ENCODE measurements at regions not wholly inside any gene's neighbourhood (a gene's known extent, or its start where the extent isn't known, plus 50 kb on each side); places are given as distances from the start of the nearest gene placed in this dataset.

DNA sequence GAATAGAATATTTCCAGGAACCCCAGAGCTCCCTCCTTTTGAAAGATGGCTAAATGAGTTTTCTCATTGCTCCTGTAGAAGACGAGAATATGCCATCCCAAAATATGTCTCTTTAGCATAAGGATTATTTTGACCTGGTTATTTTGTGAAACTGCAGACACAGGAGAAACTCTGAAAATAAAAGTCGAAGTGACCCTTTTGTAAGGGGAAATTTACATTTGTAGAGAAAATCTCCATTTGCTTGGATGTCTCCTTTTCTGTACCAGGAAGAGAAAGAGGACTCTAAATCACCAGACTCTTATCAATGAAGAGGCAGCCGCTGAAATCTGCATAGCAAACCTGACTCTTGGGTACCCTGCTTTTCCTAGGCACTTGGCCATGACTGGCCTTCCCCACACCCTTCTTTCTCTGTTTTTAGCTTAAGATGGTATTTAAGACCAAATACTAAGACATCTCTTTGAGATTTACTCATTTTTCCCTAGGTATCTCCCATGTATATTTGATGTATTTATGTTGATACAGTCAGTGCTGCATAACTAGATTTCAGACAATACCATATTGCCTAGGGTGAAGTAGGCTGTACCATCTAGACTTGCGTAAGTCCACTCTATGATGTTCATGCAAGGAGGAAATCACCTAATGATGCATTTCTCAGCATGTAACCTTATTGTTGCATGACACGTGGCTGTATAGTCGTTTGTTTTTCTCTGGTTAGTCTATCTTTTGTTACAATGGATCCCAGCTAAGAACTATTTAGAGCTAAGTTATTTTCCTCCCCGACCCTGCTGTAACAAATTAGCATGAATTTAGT is 98.2 kb upstream of the UBE3A start:
- Histone ChIP-seq H3K9me2 (ENCODE audit: insufficient read depth, low read length) (no peaks in the 10 kb centered on the region), H3K4me3 (ENCODE audit: low read depth, low read length, poor library complexity, severe bottlenecking) (no peak overlapping the region), H3K9me3 (ENCODE audit: low read length) (no peaks in the 10 kb centered on the region), H3K4me1 (ENCODE audit: insufficient read depth, low read length, poor library complexity, severe bottlenecking) (no peaks in the 10 kb centered on the region), H3K27ac (ENCODE audit: low read depth, low read length, poor library complexity, severe bottlenecking) (no peak overlapping the region), H3K79me2 (ENCODE audit: insufficient read depth, low read depth, low read length) (no peaks in the 10 kb centered on the region), H2AFZ (ENCODE audit: low read length) (no peak overlapping the region), H3K4me2 (ENCODE audit: low read length) (no peak overlapping the region), H3K36me3 (ENCODE audit: insufficient read depth, low read length) (no peaks in the 10 kb centered on the region), H4K20me1 (ENCODE audit: insufficient read depth, low read length) (no peaks in the 10 kb centered on the region)
- ChIA-PET CTCF (ENCODE audit: unreplicated experiment) (no interaction called here), POLR2A (interaction anchor here (1.4 kb wide), 1 partner anchor 12 kb away, joined by 3 read pairs; no protein-coding TSS in a partner anchor)
- TF ChIP-seq CTCF (conservative IDR thresholded peaks at IDR 0.05; ENCODE audit: low read length) (no peak), EZH2phosphoT487 (IDR thresholded peaks at IDR 0.05; ENCODE audit: borderline replicate concordance, low read depth, low read length) (no peak)
- no TSS peak for BruUV-seq (replicated peaks)
- intact Hi-C loops (cut with micrococcal nuclease; ENCODE audit: unreplicated experiment) = no loop called here
- DNase-seq (ENCODE audit: low spot score) = no peak

GRCh38 chr15:25535866-25536265 is 97.0 kb upstream of the UBE3A start:
- H3K4me1 ChIP-seq (ENCODE audit: insufficient read depth, low read length, poor library complexity, severe bottlenecking) = no peaks in the 10 kb centered on the region
- H4K20me1 ChIP-seq (ENCODE audit: insufficient read depth, low read length) = no peaks in the 10 kb centered on the region
- DNase-seq (ENCODE audit: low spot score) = no peak
- no peaks in the 10 kb centered on the region for H3K36me3 ChIP-seq (ENCODE audit: insufficient read depth, low read length)
- H3K9me3 ChIP-seq (ENCODE audit: low read length) = no peaks in the 10 kb centered on the region
- TF ChIP-seq EZH2phosphoT487 (IDR thresholded peaks at IDR 0.05; ENCODE audit: borderline replicate concordance, low read depth, low read length) = no peak
- no peak for TF ChIP-seq CTCF (conservative IDR thresholded peaks at IDR 0.05; ENCODE audit: low read length)
- intact Hi-C loops (cut with micrococcal nuclease; ENCODE audit: unreplicated experiment) = no loop called here
- H3K4me2 ChIP-seq (ENCODE audit: low read length) = no peak overlapping the region
- H3K9me2 ChIP-seq (ENCODE audit: insufficient read depth, low read length) = no peaks in the 10 kb centered on the region
- H3K79me2 ChIP-seq (ENCODE audit: insufficient read depth, low read depth, low read length) = no peaks in the 10 kb centered on the region
- H2AFZ ChIP-seq (ENCODE audit: low read length) = no peak overlapping the region
- BruUV-seq (replicated peaks) = no TSS peak
- ChIA-PET POLR2A (no interaction called here), CTCF (ENCODE audit: unreplicated experiment) (no interaction called here)
- H3K4me3 ChIP-seq (ENCODE audit: low read depth, low read length, poor library complexity, severe bottlenecking) = no peak overlapping the region
- no peak overlapping the region for H3K27ac ChIP-seq (ENCODE audit: low read depth, low read length, poor library complexity, severe bottlenecking)

- Histone ChIP-seq H3K79me2 (ENCODE audit: insufficient read depth, low read depth, low read length) (no peaks in the 10 kb centered on the region), H4K20me1 (ENCODE audit: insufficient read depth, low read length) (no peaks in the 10 kb centered on the region), H3K9me3 (ENCODE audit: low read length) (no peaks in the 10 kb centered on the region), H2AFZ (ENCODE audit: low read length) (no peak overlapping the region), H3K4me2 (ENCODE audit: low read length) (no peak overlapping the region), H3K4me3 (ENCODE audit: low read depth, low read length, poor library complexity, severe bottlenecking) (no peak overlapping the region), H3K4me1 (ENCODE audit: insufficient read depth, low read length, poor library complexity, severe bottlenecking) (no peaks in the 10 kb centered on the region), H3K27ac (ENCODE audit: low read depth, low read length, poor library complexity, severe bottlenecking) (no peak overlapping the region), H3K9me2 (ENCODE audit: insufficient read depth, low read length) (no peaks in the 10 kb centered on the region), H3K36me3 (ENCODE audit: insufficient read depth, low read length) (no peaks in the 10 kb centered on the region)
- BruUV-seq (replicated peaks) = no TSS peak
- intact Hi-C loops (cut with micrococcal nuclease; ENCODE audit: unreplicated experiment) = no loop called here
- ChIA-PET CTCF (ENCODE audit: unreplicated experiment) (no interaction called here), POLR2A (no interaction called here)
- DNase-seq (ENCODE audit: low spot score) = no peak
- no peak for TF ChIP-seq EZH2phosphoT487 (IDR thresholded peaks at IDR 0.05; ENCODE audit: borderline replicate concordance, low read depth, low read length)
- TF ChIP-seq CTCF (conservative IDR thresholded peaks at IDR 0.05; ENCODE audit: low read length) = no peak
These were observed 95.5 kb upstream of the UBE3A start for GRCh38 chr15:25534293-25534692.

Measured in OCI-LY7 (cell line).